ENCODE measurements at regions not wholly inside any gene's neighbourhood (a gene's known extent, or its start where the extent isn't known, plus 50 kb on each side); places are given as distances from the start of the nearest gene placed in this dataset.
"Not testable (repeated sequence)": the region's sequence is repeated elsewhere in the genome, so short reads cannot be mapped to it uniquely, and the experiment has no call there.

- H3K9ac ChIP-seq (ENCODE audit: low read depth in 1 of 2, low read length in 2 of 2); H3K4me3 ChIP-seq (ENCODE audit: low read depth in 1 of 2, low read length in 2 of 2); H3K27me3 ChIP-seq (ENCODE audit: control insufficient read depth in 1 of 2, insufficient read depth in 2 of 2, low read length in 2 of 2); H3K27ac ChIP-seq (ENCODE audit: low read depth, low read length); H3K4me1 ChIP-seq (ENCODE audit: control insufficient read depth in 1 of 2, insufficient read depth in 2 of 2, low read length in 2 of 2); H3K36me3 ChIP-seq (ENCODE audit: control insufficient read depth in 1 of 2, insufficient read depth in 2 of 2, low read length in 2 of 2): not testable (repeated sequence)
- peaks cover 31 to 35% of the 10 kb centered on the region in 2 donors for H3K9me3 ChIP-seq (ENCODE audit: control insufficient read depth in 1 of 2, low read length in 2 of 2)
Measured at GRCh38 chr9:40934480-40934879, 194.0 kb downstream of the FOXD4L6 start.

- H3K27ac ChIP-seq (ENCODE audit: low read depth, low read length); H3K27me3 ChIP-seq (ENCODE audit: control insufficient read depth in 1 of 2, insufficient read depth in 2 of 2, low read length in 2 of 2); H3K4me3 ChIP-seq (ENCODE audit: low read depth in 1 of 2, low read length in 2 of 2); H3K4me1 ChIP-seq (ENCODE audit: control insufficient read depth in 1 of 2, insufficient read depth in 2 of 2, low read length in 2 of 2); H3K9ac ChIP-seq (ENCODE audit: low read depth in 1 of 2, low read length in 2 of 2); H3K36me3 ChIP-seq (ENCODE audit: control insufficient read depth in 1 of 2, insufficient read depth in 2 of 2, low read length in 2 of 2): not testable (repeated sequence)
- peaks cover 66 to 72% of the 10 kb centered on the region in 2 donors for H3K9me3 ChIP-seq (ENCODE audit: control insufficient read depth in 1 of 2, low read length in 2 of 2)
Measured at GRCh38 chr9:40930426-40930825, 198.1 kb downstream of the FOXD4L6 start.

- peaks cover 72 to 77% of the 10 kb centered on the region in 2 donors for H3K9me3 ChIP-seq (ENCODE audit: control insufficient read depth in 1 of 2, low read length in 2 of 2)
- H3K4me1 ChIP-seq (ENCODE audit: control insufficient read depth in 1 of 2, insufficient read depth in 2 of 2, low read length in 2 of 2); H3K27me3 ChIP-seq (ENCODE audit: control insufficient read depth in 1 of 2, insufficient read depth in 2 of 2, low read length in 2 of 2); H3K4me3 ChIP-seq (ENCODE audit: low read depth in 1 of 2, low read length in 2 of 2); H3K9ac ChIP-seq (ENCODE audit: low read depth in 1 of 2, low read length in 2 of 2); H3K36me3 ChIP-seq (ENCODE audit: control insufficient read depth in 1 of 2, insufficient read depth in 2 of 2, low read length in 2 of 2); H3K27ac ChIP-seq (ENCODE audit: low read depth, low read length): not testable (repeated sequence)
Measured at GRCh38 chr9:40929488-40929845, 199.0 kb downstream of the FOXD4L6 start.

- Histone ChIP-seq H3K9me3 (ENCODE audit: control insufficient read depth in 1 of 2, low read length in 2 of 2) (peaks cover 77% of the 10 kb centered on the region in 2 donors), H3K27ac (ENCODE audit: low read depth, low read length) (no peak overlapping the region), H3K36me3 (ENCODE audit: control insufficient read depth in 1 of 2, insufficient read depth in 2 of 2, low read length in 2 of 2) (no peaks in the 10 kb centered on the region), H3K4me3 (ENCODE audit: low read depth in 1 of 2, low read length in 2 of 2) (no peak overlapping the region), H3K9ac (ENCODE audit: low read depth in 1 of 2, low read length in 2 of 2) (no peak overlapping the region), H3K4me1 (ENCODE audit: control insufficient read depth in 1 of 2, insufficient read depth in 2 of 2, low read length in 2 of 2) (no peaks in the 10 kb centered on the region), H3K27me3 (ENCODE audit: control insufficient read depth in 1 of 2, insufficient read depth in 2 of 2, low read length in 2 of 2) (no peaks in the 10 kb centered on the region)
Measured at GRCh38 chr9:40928803-40929487, 199.5 kb downstream of the FOXD4L6 start.

- Histone ChIP-seq H3K9ac (ENCODE audit: low read depth in 1 of 2, low read length in 2 of 2) (no peak overlapping the region), H3K27me3 (ENCODE audit: control insufficient read depth in 1 of 2, insufficient read depth in 2 of 2, low read length in 2 of 2) (no peaks in the 10 kb centered on the region), H3K4me1 (ENCODE audit: control insufficient read depth in 1 of 2, insufficient read depth in 2 of 2, low read length in 2 of 2) (no peaks in the 10 kb centered on the region), H3K4me3 (ENCODE audit: low read depth in 1 of 2, low read length in 2 of 2) (no peak overlapping the region), H3K36me3 (ENCODE audit: control insufficient read depth in 1 of 2, insufficient read depth in 2 of 2, low read length in 2 of 2) (no peaks in the 10 kb centered on the region), H3K27ac (ENCODE audit: low read depth, low read length) (no peak overlapping the region), H3K9me3 (ENCODE audit: control insufficient read depth in 1 of 2, low read length in 2 of 2) (peaks cover 84% of the 10 kb centered on the region in 2 donors)
Measured at GRCh38 chr9:40927851-40928802, 200.4 kb downstream of the FOXD4L6 start.

GRCh38 chr9:40927260-40927631, 201.2 kb downstream of the FOXD4L6 start:
- Histone ChIP-seq H3K27ac (ENCODE audit: low read depth, low read length) (no peak overlapping the region), H3K4me1 (ENCODE audit: control insufficient read depth in 1 of 2, insufficient read depth in 2 of 2, low read length in 2 of 2) (no peaks in the 10 kb centered on the region), H3K9ac (ENCODE audit: low read depth in 1 of 2, low read length in 2 of 2) (no peak overlapping the region), H3K9me3 (ENCODE audit: control insufficient read depth in 1 of 2, low read length in 2 of 2) (peaks cover 89 to 90% of the 10 kb centered on the region in 2 donors), H3K27me3 (ENCODE audit: control insufficient read depth in 1 of 2, insufficient read depth in 2 of 2, low read length in 2 of 2) (no peaks in the 10 kb centered on the region), H3K4me3 (ENCODE audit: low read depth in 1 of 2, low read length in 2 of 2) (no peak overlapping the region), H3K36me3 (ENCODE audit: control insufficient read depth in 1 of 2, insufficient read depth in 2 of 2, low read length in 2 of 2) (no peaks in the 10 kb centered on the region)

GRCh38 chr9:40926404-40927259, 201.8 kb downstream of the FOXD4L6 start:
- H3K4me1 ChIP-seq (ENCODE audit: control insufficient read depth in 1 of 2, insufficient read depth in 2 of 2, low read length in 2 of 2), result no peaks in the 10 kb centered on the region
- H3K9me3 ChIP-seq (ENCODE audit: control insufficient read depth in 1 of 2, low read length in 2 of 2), result peaks cover 90 to 93% of the 10 kb centered on the region in 2 donors
- H3K27me3 ChIP-seq (ENCODE audit: control insufficient read depth in 1 of 2, insufficient read depth in 2 of 2, low read length in 2 of 2), result no peaks in the 10 kb centered on the region
- no peak overlapping the region for H3K27ac ChIP-seq (ENCODE audit: low read depth, low read length)
- H3K9ac ChIP-seq (ENCODE audit: low read depth in 1 of 2, low read length in 2 of 2), result no peak overlapping the region
- no peaks in the 10 kb centered on the region for H3K36me3 ChIP-seq (ENCODE audit: control insufficient read depth in 1 of 2, insufficient read depth in 2 of 2, low read length in 2 of 2)
- H3K4me3 ChIP-seq (ENCODE audit: low read depth in 1 of 2, low read length in 2 of 2), result no peak overlapping the region

GRCh38 chr9:40925149-40925548, 203.3 kb downstream of the FOXD4L6 start:
- Histone ChIP-seq H3K27ac (ENCODE audit: low read depth, low read length) (no peak overlapping the region), H3K9ac (ENCODE audit: low read depth in 1 of 2, low read length in 2 of 2) (no peak overlapping the region), H3K9me3 (ENCODE audit: control insufficient read depth in 1 of 2, low read length in 2 of 2) (peaks cover 79 to 83% of the 10 kb centered on the region in 2 donors), H3K4me1 (ENCODE audit: control insufficient read depth in 1 of 2, insufficient read depth in 2 of 2, low read length in 2 of 2) (no peaks in the 10 kb centered on the region), H3K36me3 (ENCODE audit: control insufficient read depth in 1 of 2, insufficient read depth in 2 of 2, low read length in 2 of 2) (no peaks in the 10 kb centered on the region), H3K27me3 (ENCODE audit: control insufficient read depth in 1 of 2, insufficient read depth in 2 of 2, low read length in 2 of 2) (no peaks in the 10 kb centered on the region), H3K4me3 (ENCODE audit: low read depth in 1 of 2, low read length in 2 of 2) (no peak overlapping the region)

GRCh38 chr9:40916399-40916783, 212.1 kb downstream of the FOXD4L6 start:
- H3K27me3 ChIP-seq (ENCODE audit: control insufficient read depth in 1 of 2, insufficient read depth in 2 of 2, low read length in 2 of 2); H3K4me3 ChIP-seq (ENCODE audit: low read depth in 1 of 2, low read length in 2 of 2); H3K36me3 ChIP-seq (ENCODE audit: control insufficient read depth in 1 of 2, insufficient read depth in 2 of 2, low read length in 2 of 2); H3K27ac ChIP-seq (ENCODE audit: low read depth, low read length); H3K9ac ChIP-seq (ENCODE audit: low read depth in 1 of 2, low read length in 2 of 2); H3K4me1 ChIP-seq (ENCODE audit: control insufficient read depth in 1 of 2, insufficient read depth in 2 of 2, low read length in 2 of 2): not testable (repeated sequence)
- peaks cover 52 to 65% of the 10 kb centered on the region in 2 donors for H3K9me3 ChIP-seq (ENCODE audit: control insufficient read depth in 1 of 2, low read length in 2 of 2)

Measured in duodenal mucosa (tissue), 2 donors.